Activated CD8-positive, alpha-beta memory T cell treated with anti-CD3 and anti-CD28 coated beads, Interleukin-2, amount 10 ng/mL, durations not matched to agents 7 days and 5 days (primary cell): ENCODE measurements at regions not wholly inside any gene's neighbourhood (a gene's known extent, or its start where the extent isn't known, plus 50 kb on each side); places are given as distances from the start of the nearest gene placed in this dataset.

Experiments
- ATAC-seq: fragments of 150-1000 bp; cut with Tn5 transposase; one replicate; pipeline ENCODE4 v1.10.0; 2021; ENCODE audit warnings: moderate library complexity
- CTCF ChIA-PET: fragments of 350-600 bp; sonication (Branson Sonifier 250); formaldehyde crosslinking; loops from one replicate; lab custom pipeline; 2021; ENCODE audit warnings: antibody characterized with exemption; lab: Charles Lee
- DNase-seq: peaks from one replicate; pipeline ENCODE4 v3.0.0-alpha.2; 2020
- H3K27ac Mint-ChIP-seq: one replicate; pipeline ENCODE4 v1.8.0; 2021; ENCODE audit warnings: mild to moderate bottlenecking, mixed read lengths
- H3K27me3 Mint-ChIP-seq: one replicate; pipeline ENCODE4 v1.8.0; 2021; ENCODE audit warnings: mixed read lengths
- H3K36me3 Mint-ChIP-seq: one replicate; pipeline ENCODE4 v1.8.0; 2021; ENCODE audit warnings: mild to moderate bottlenecking, mixed read lengths
- H3K4me1 Mint-ChIP-seq: one replicate; pipeline ENCODE4 v1.8.0; 2021; ENCODE audit warnings: mixed read lengths
- H3K4me3 Mint-ChIP-seq: one replicate; pipeline ENCODE4 v1.8.0; 2021; ENCODE audit warnings: mild to moderate bottlenecking, moderate library complexity, mixed read lengths
- H3K9me3 Mint-ChIP-seq: one replicate; pipeline ENCODE4 v1.8.0; 2022; ENCODE audit warnings: low read depth, mixed read lengths

GRCh38 chr4:143097751-143098150 lies 87.0 kb upstream of the USP38 start:
- Mint-ChIP-seq H3K36me3 (no peaks in the 10 kb centered on the region), H3K27ac (no peak overlapping the region), H3K4me1 (no peaks in the 10 kb centered on the region), H3K4me3 (no peak overlapping the region), H3K27me3 (no peaks in the 10 kb centered on the region), H3K9me3 (no peaks in the 10 kb centered on the region)
- no peak for ATAC-seq
- CTCF ChIA-PET = no interaction called here
- no peak for DNase-seq

- Mint-ChIP-seq H3K4me3 (no peak overlapping the region), H3K27me3 (no peaks in the 10 kb centered on the region), H3K27ac (no peak overlapping the region), H3K36me3 (no peaks in the 10 kb centered on the region), H3K9me3 (no peaks in the 10 kb centered on the region), H3K4me1 (no peaks in the 10 kb centered on the region)
- no peak for ATAC-seq
- CTCF ChIA-PET = no interaction called here
- DNase-seq = no peak
Observed at GRCh38 chr4:143099693-143100092, 85.0 kb upstream of the USP38 start.

DNA sequence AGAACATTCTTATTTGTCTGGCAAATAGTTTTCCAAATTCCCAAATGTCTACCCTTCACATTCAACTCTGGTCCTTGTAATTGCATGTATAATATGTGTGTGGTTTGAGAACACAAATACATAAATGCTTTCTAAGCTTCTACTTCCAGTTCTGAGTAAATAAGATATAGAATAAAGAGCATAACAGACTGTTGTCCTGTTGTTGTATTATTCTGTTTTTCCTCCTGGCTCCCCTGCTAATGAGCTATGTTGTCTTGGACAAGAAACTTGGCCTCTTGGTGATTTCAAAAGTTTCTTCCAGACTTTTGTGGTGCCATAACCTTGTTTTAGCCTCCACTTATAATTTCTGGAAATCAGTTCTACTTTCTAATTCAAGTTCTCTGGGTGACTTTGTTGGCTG lies 75.3 kb upstream of the USP38 start:
- Mint-ChIP-seq H3K4me1 (no peaks in the 10 kb centered on the region), H3K9me3 (no peaks in the 10 kb centered on the region), H3K27ac (no peak overlapping the region), H3K27me3 (no peaks in the 10 kb centered on the region), H3K4me3 (no peak overlapping the region), H3K36me3 (no peaks in the 10 kb centered on the region)
- DNase-seq (no peak), ATAC-seq (no peak)
- CTCF ChIA-PET = no interaction called here

GRCh38 chr4:143118663-143119062 lies 66.1 kb upstream of the USP38 start:
- no peaks in the 10 kb centered on the region for H3K4me1 Mint-ChIP-seq
- CTCF ChIA-PET = no interaction called here
- H3K9me3 Mint-ChIP-seq = no peaks in the 10 kb centered on the region
- H3K4me3 Mint-ChIP-seq = no peak overlapping the region
- ATAC-seq (no peak), DNase-seq (no peak)
- no peaks in the 10 kb centered on the region for H3K36me3 Mint-ChIP-seq
- H3K27ac Mint-ChIP-seq = no peak overlapping the region
- no peaks in the 10 kb centered on the region for H3K27me3 Mint-ChIP-seq

- H3K27me3 Mint-ChIP-seq = no peaks in the 10 kb centered on the region
- H3K9me3 Mint-ChIP-seq = no peaks in the 10 kb centered on the region
- ATAC-seq (no peak), DNase-seq (no peak)
- no peaks in the 10 kb centered on the region for H3K4me1 Mint-ChIP-seq
- CTCF ChIA-PET = no interaction called here
- H3K27ac Mint-ChIP-seq = no peak overlapping the region
- H3K4me3 Mint-ChIP-seq = no peak overlapping the region
- H3K36me3 Mint-ChIP-seq = no peaks in the 10 kb centered on the region
Observed at GRCh38 chr4:143127621-143128020, 57.1 kb upstream of the USP38 start.

DNA sequence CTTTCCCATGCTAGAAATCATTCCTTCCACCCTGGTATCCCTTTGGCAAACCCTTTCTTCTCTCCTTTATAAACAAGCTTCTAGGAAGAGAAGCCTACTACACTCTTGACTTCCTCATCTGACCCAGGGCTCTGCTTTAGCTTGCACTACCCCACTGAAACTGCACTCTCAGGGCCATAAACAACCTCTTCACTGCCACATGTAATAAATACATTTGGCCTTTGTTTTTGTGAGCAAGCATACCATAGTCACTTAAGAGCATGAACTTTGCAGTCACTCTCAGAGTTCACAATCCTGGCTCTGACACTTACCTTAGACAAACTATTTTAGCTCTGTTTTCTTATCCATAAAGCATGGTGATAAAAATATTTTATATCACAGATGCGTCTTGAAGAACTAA lies 50.7 kb upstream of the USP38 start:
- no peaks in the 10 kb centered on the region for H3K36me3 Mint-ChIP-seq
- CTCF ChIA-PET = no interaction called here
- no peaks in the 10 kb centered on the region for H3K9me3 Mint-ChIP-seq
- ATAC-seq (no peak), DNase-seq (no peak)
- H3K4me1 Mint-ChIP-seq = no peaks in the 10 kb centered on the region
- H3K27ac Mint-ChIP-seq = no peak overlapping the region
- peaks cover under 1% of the 10 kb centered on the region for H3K27me3 Mint-ChIP-seq
- H3K4me3 Mint-ChIP-seq = no peak overlapping the region
